ENCODE measurements at regions not wholly inside any gene's neighbourhood (a gene's known extent, or its start where the extent isn't known, plus 50 kb on each side); places are given as distances from the start of the nearest gene placed in this dataset.

GRCh38 chr22:34917239-34917638, 148.7 kb upstream of the ISX start:
- Histone ChIP-seq H3K9me3 (no peaks in the 10 kb centered on the region), H3K27me3 (no peaks in the 10 kb centered on the region), H3K4me3 (replicated peaks in 1 of 3) (no peak overlapping the region), H3K4me1 (no peaks in the 10 kb centered on the region), H3K36me3 (no peaks in the 10 kb centered on the region), H3K27ac (no peak overlapping the region)
- WGBS, 2 donors = 75 to 77% methylated on average over 5 of the region's 5 CpGs
- DNase-seq = no peak
- intact Hi-C loops (cut with DNase I) = no loop called here
- TF ChIP-seq CTCF (IDR thresholded peaks at IDR 0.05) = no peak
- no peak for TF ChIP-seq POLR2A (IDR thresholded peaks at IDR 0.05)

- no peak for DNase-seq
- H3K27me3 ChIP-seq = no peaks in the 10 kb centered on the region
- H3K36me3 ChIP-seq = no peaks in the 10 kb centered on the region
- H3K27ac ChIP-seq = no peak overlapping the region
- intact Hi-C loops (cut with DNase I) = no loop called here
- H3K4me3 ChIP-seq (replicated peaks in 1 of 3) = no peak overlapping the region
- TF ChIP-seq POLR2A (IDR thresholded peaks at IDR 0.05) = no peak
- 79 to 82% methylated on average over 4 of the region's 4 CpGs for WGBS, 2 donors
- H3K4me1 ChIP-seq = no peaks in the 10 kb centered on the region
- H3K9me3 ChIP-seq = no peaks in the 10 kb centered on the region
Observed at GRCh38 chr22:34931026-34931425, 134.9 kb upstream of the ISX start.

- H3K36me3 ChIP-seq = no peaks in the 10 kb centered on the region
- DNase-seq = no peak
- TF ChIP-seq CTCF (IDR thresholded peaks at IDR 0.05) (no peak), POLR2A (IDR thresholded peaks at IDR 0.05) (no peak)
- no peaks in the 10 kb centered on the region for H3K27me3 ChIP-seq
- WGBS, 2 donors = 54 to 63% methylated on average over 5 of the region's 5 CpGs
- no peak overlapping the region for H3K4me3 ChIP-seq (replicated peaks in 1 of 3)
- H3K27ac ChIP-seq = no peak overlapping the region
- no peaks in the 10 kb centered on the region for H3K4me1 ChIP-seq
- intact Hi-C loops (cut with DNase I) = no loop called here
- no peaks in the 10 kb centered on the region for H3K9me3 ChIP-seq
Observed at GRCh38 chr22:34934261-34934660, 131.7 kb upstream of the ISX start.

GRCh38 chr22:34943830-34944229, 122.1 kb upstream of the ISX start:
- H3K27ac ChIP-seq = no peak overlapping the region
- H3K4me3 ChIP-seq (replicated peaks in 1 of 3) = no peak overlapping the region
- no peak for DNase-seq
- H3K9me3 ChIP-seq = no peaks in the 10 kb centered on the region
- intact Hi-C loops (cut with DNase I) = no loop called here
- 69 to 74% methylated on average over 2 of the region's 2 CpGs for WGBS, 2 donors
- H3K27me3 ChIP-seq = no peaks in the 10 kb centered on the region
- H3K4me1 ChIP-seq = no peaks in the 10 kb centered on the region
- TF ChIP-seq POLR2A (IDR thresholded peaks at IDR 0.05) (no peak), CTCF (IDR thresholded peaks at IDR 0.05) (no peak)
- no peaks in the 10 kb centered on the region for H3K36me3 ChIP-seq

GRCh38 chr22:34946339-34946985, 119.5 kb upstream of the ISX start:
- no peaks in the 10 kb centered on the region for H3K4me1 ChIP-seq
- no peaks in the 10 kb centered on the region for H3K27me3 ChIP-seq
- no peaks in the 10 kb centered on the region for H3K9me3 ChIP-seq
- H3K36me3 ChIP-seq = no peaks in the 10 kb centered on the region
- no peak for DNase-seq
- 85 to 86% methylated on average over 5 of the region's 5 CpGs for WGBS, 2 donors
- H3K27ac ChIP-seq = no peak overlapping the region
- TF ChIP-seq CTCF (IDR thresholded peaks at IDR 0.05) = no peak
- TF ChIP-seq POLR2A (IDR thresholded peaks at IDR 0.05) = no peak
- intact Hi-C loops (cut with DNase I) = no loop called here
- H3K4me3 ChIP-seq (replicated peaks in 1 of 3) = no peak overlapping the region

All from thyroid gland (tissue), 4 donors.